HG03066 (cell line): ENCODE measurements at regions not wholly inside any gene's neighbourhood (a gene's known extent, or its start where the extent isn't known, plus 50 kb on each side); places are given as distances from the start of the nearest gene placed in this dataset.
A peak's percentile ranks its signal among the peaks of the same experiment; 100 is the strongest.

Source experiments
- ATAC-seq: cut with Tn5 transposase; IDR thresholded peaks from one replicate; pipeline ENCODE4 v1.9.1; 2021; ENCODE audit warnings: low read depth; ENCODE audit not compliant: unreplicated experiment

GRCh38 chr6:167049275-167049674 lies 50.1 kb downstream of the CEP43 start:
- no peak for ATAC-seq

- ATAC-seq = no peak
These were observed 51.7 kb downstream of the CEP43 start for GRCh38 chr6:167050903-167051302.

GRCh38 chr6:167053895-167054530 lies 54.8 kb downstream of the CEP43 start:
- no peak for ATAC-seq

- ATAC-seq = no peak
These were observed 55.8 kb downstream of the CEP43 start for GRCh38 chr6:167054987-167055386.

- peak; percentile 96 for ATAC-seq
These were observed 57.2 kb downstream of the CEP43 start for GRCh38 chr6:167056370-167056769.

- no peak for ATAC-seq
These were observed 59.1 kb downstream of the CEP43 start for GRCh38 chr6:167058261-167058660.
